IMR-90 (cell line): ENCODE measurements at regions not wholly inside any gene's neighbourhood (a gene's known extent, or its start where the extent isn't known, plus 50 kb on each side); places are given as distances from the start of the nearest gene placed in this dataset.

Experiments
- ATAC-seq: fragments of 200-7000 bp; cut with Tn5 transposase; 2 replicates; pipeline ENCODE4 v1.9.1; 2020; ENCODE audit warnings: low read depth, mild to moderate bottlenecking, moderate library complexity
- BruUV-seq: library from RNA; stranded (reverse); fragments of 400-500 nt; replicated peaks from 2 replicates; lab custom pipeline; 2021; lab: Mats Ljungman, UMichigan
- CTCF ChIA-PET: fragments of 300-600 bp; formaldehyde crosslinking; extraction: SDS; loops from one replicate; lab custom pipeline; 2021; ENCODE audit warnings: antibody characterized with exemption; lab: Yijun Ruan, JAX
- POLR2A ChIA-PET: fragments of 300-600 bp; sonication (Branson Sonifier 250); formaldehyde crosslinking; loops from one replicate; lab custom pipeline; 2022; ENCODE audit warnings: antibody characterized with exemption; ENCODE audit not compliant: unreplicated experiment; lab: Charles Lee
- DNase-seq: peaks from one replicate; pipeline ENCODE4 v3.0.0; 2013
- H2AFZ ChIP-seq: replicated peaks from 2 replicates; pipeline ENCODE3; 2013; ENCODE audit warnings: low read length, mild to moderate bottlenecking; ENCODE audit not compliant: poor library complexity
- H2AK5ac ChIP-seq: 2 replicates; pipeline ENCODE4 v1.6.1; 2013; ENCODE audit warnings: low read depth, low read length, inconsistent platforms
- H2AK9ac ChIP-seq: replicated peaks from 2 replicates; pipeline ENCODE3; 2013; ENCODE audit warnings: mild to moderate bottlenecking, low read depth, low read length, moderate library complexity; ENCODE audit not compliant: poor library complexity
- H2BK120ac ChIP-seq: 2 replicates; pipeline ENCODE4 v1.6.1; 2013; ENCODE audit warnings: low read depth, low read length, inconsistent platforms
- H2BK15ac ChIP-seq: 3 replicates; pipeline ENCODE4 v1.6.1; 2013; ENCODE audit warnings: low read depth, low read length, inconsistent platforms
- H2BK20ac ChIP-seq: 2 replicates; pipeline ENCODE4 v1.6.1; 2013; ENCODE audit warnings: low read depth, mild to moderate bottlenecking, inconsistent platforms, low read length, moderate library complexity
- H2BK5ac ChIP-seq: 2 replicates; pipeline ENCODE4 v1.6.1; 2013; ENCODE audit warnings: mild to moderate bottlenecking, low read depth, low read length, inconsistent platforms; ENCODE audit not compliant: poor library complexity, severe bottlenecking
- H3K14ac ChIP-seq: replicated peaks from 2 replicates; pipeline ENCODE4 v1.6.1; 2013; ENCODE audit warnings: low read depth, low read length, inconsistent platforms
- H3K18ac ChIP-seq: 2 replicates; pipeline ENCODE4 v1.6.1; 2013; ENCODE audit warnings: low read depth, low read length, control low read depth
- H3K23ac ChIP-seq: 2 replicates; pipeline ENCODE4 v1.6.1; 2013; ENCODE audit warnings: low read depth, low read length, inconsistent platforms
- H3K27ac ChIP-seq: 2 replicates; pipeline ENCODE4 v1.5.1; 2013; ENCODE audit warnings: mild to moderate bottlenecking, control low read depth, low read length; ENCODE audit not compliant: insufficient read depth
- H3K27me3 ChIP-seq: 2 replicates; pipeline ENCODE4 v1.6.1; 2013; ENCODE audit warnings: low read length; ENCODE audit not compliant: control insufficient read depth, insufficient read depth
- H3K36me3 ChIP-seq: 2 replicates; pipeline ENCODE4 v1.6.1; 2013; ENCODE audit warnings: low read length, mixed read lengths; ENCODE audit not compliant: control insufficient read depth, insufficient read depth
- H3K4ac ChIP-seq: 2 replicates; pipeline ENCODE4 v1.6.1; 2013; ENCODE audit warnings: low read depth, low read length, inconsistent platforms
- H3K4me1 ChIP-seq: 2 replicates; pipeline ENCODE4 v1.6.1; 2013; ENCODE audit warnings: low read length, mixed read lengths; ENCODE audit not compliant: control insufficient read depth, insufficient read depth
- H3K4me2 ChIP-seq: 2 replicates; pipeline ENCODE4 v1.6.1; 2013; ENCODE audit warnings: low read depth, mild to moderate bottlenecking, control low read depth, low read length, moderate library complexity
- H3K4me3 ChIP-seq: 2 replicates; pipeline ENCODE4 v1.5.1; 2013; ENCODE audit warnings: low read depth, mild to moderate bottlenecking, control low read depth, low read length, moderate library complexity; ENCODE audit not compliant: insufficient read depth
- H3K56ac ChIP-seq: 2 replicates; pipeline ENCODE4 v1.6.1; 2013; ENCODE audit warnings: low read length, inconsistent platforms; ENCODE audit not compliant: insufficient read depth; ENCODE audit errors: extremely low read depth
- H3K79me1 ChIP-seq, 2 experiments: 2 replicates each; pipeline ENCODE4 v1.6.1; 2013; ENCODE audit warnings: low read length in 2 of 2, inconsistent platforms in 1 of 2, low read depth in 1 of 2
- H3K9ac ChIP-seq: 2 replicates; pipeline ENCODE4 v1.6.1; 2013; ENCODE audit warnings: low read depth, low read length, control low read depth
- H3K9me1 ChIP-seq: 2 replicates; pipeline ENCODE4 v1.6.1; 2013; ENCODE audit warnings: low read length, inconsistent platforms; ENCODE audit not compliant: insufficient read depth
- H3K9me3 ChIP-seq: 2 replicates; pipeline ENCODE4 v1.6.1; 2013; ENCODE audit warnings: low read length; ENCODE audit not compliant: control insufficient read depth, insufficient read depth
- H4K20me1 ChIP-seq: 2 replicates; pipeline ENCODE4 v1.6.1; 2013; ENCODE audit warnings: low read length, inconsistent platforms; ENCODE audit not compliant: insufficient read depth
- H4K5ac ChIP-seq: 2 replicates; pipeline ENCODE4 v1.6.1; 2013; ENCODE audit warnings: mild to moderate bottlenecking, low read depth, low read length, control low read depth
- H4K8ac ChIP-seq, 2 experiments: 2 replicates each; pipeline ENCODE4 v1.6.1; 2013; ENCODE audit warnings: low read depth in 2 of 2, low read length in 2 of 2, control low read depth in 1 of 2, inconsistent platforms in 1 of 2
- H4K91ac ChIP-seq: 2 replicates; pipeline ENCODE4 v1.6.1; 2013; ENCODE audit warnings: low read depth, low read length, inconsistent platforms; ENCODE audit not compliant: insufficient read depth
- BHLHE40 ChIP-seq: fragments of 150-350 bp; IDR thresholded peaks from 2 replicates; pipeline ENCODE4 v1.6.1; 2016; ENCODE audit warnings: mild to moderate bottlenecking, low read depth, low read length
- CEBPB ChIP-seq: IDR thresholded peaks from 2 replicates; pipeline ENCODE4 v1.6.1; 2012; ENCODE audit warnings: low read depth, low read length, improper control_type of control experiment
- FOS ChIP-seq: fragments of 150-350 bp; IDR thresholded peaks from 2 replicates; pipeline ENCODE4 v1.6.1; 2016; ENCODE audit warnings: low read depth, low read length
- MAZ ChIP-seq: IDR thresholded peaks from 2 replicates; pipeline ENCODE4 v1.6.1; 2012; ENCODE audit warnings: low read depth, mild to moderate bottlenecking, low read length, improper control_type of control experiment, moderate library complexity, borderline replicate concordance
- MXI1 ChIP-seq: IDR thresholded peaks from 2 replicates; pipeline ENCODE4 v1.6.1; 2012; ENCODE audit warnings: low read depth, mild to moderate bottlenecking, low read length, moderate library complexity, borderline replicate concordance
- RCOR1 ChIP-seq: IDR thresholded peaks from 2 replicates; pipeline ENCODE4 v1.6.1; 2012; ENCODE audit warnings: mild to moderate bottlenecking, low read length, improper control_type of control experiment; ENCODE audit not compliant: insufficient replicate concordance
- WGBS, 2 experiments: methylation state at CpG; one replicate each; pipeline versions ENCODE4 v1.1.5 to v1.1.7; 2013; ENCODE audit warnings: missing lambda C conversion rate in 2 of 2; ENCODE audit not compliant: insufficient read length in 1 of 2; ENCODE audit errors: extremely low coverage in 2 of 2; 5-methylcytosine and 5-hydroxymethylcytosine counted together
- dilution Hi-C: fragments of 300-500 bp; cut with HindIII; formaldehyde crosslinking; loops from one replicate; pipeline ENCODE4 v1.14.3; 2018; ENCODE audit warnings: low sequenced_read_pairs; ENCODE audit not compliant: unreplicated experiment
- in situ Hi-C: fragments of 300-500 bp; cut with MboI; formaldehyde crosslinking; loops from 3 replicates; pipeline ENCODE4 v1.14.3; 2019; ENCODE audit warnings: low sequenced_read_pairs, inconsistent platforms, mixed read lengths
- intact Hi-C: fragments of 100-400 bp; cut with micrococcal nuclease; formaldehyde crosslinking; loops from 2 replicates; pipeline ENCODE4 v1.10.0; 2022
- TF ChIP-seq, protein P1 (sequence below): conservative IDR thresholded peaks from 2 replicates; pipeline ENCODE4 v1.5.1; 2012; ENCODE audit warnings: mild to moderate bottlenecking, low read depth, low read length, improper control_type of control experiment

- Histone ChIP-seq H3K4me3 (no peak overlapping the region), H3K4me2 (no peak overlapping the region), H3K9me3 (no peaks in the 10 kb centered on the region), H2AK5ac (no peak overlapping the region), H4K8ac (no peak overlapping the region), H3K27ac (no peak overlapping the region), H3K27me3 (no peaks in the 10 kb centered on the region), H3K9me1 (no peaks in the 10 kb centered on the region), H3K14ac (no peak overlapping the region), H3K4me1 (no peaks in the 10 kb centered on the region), H3K9ac (no peak overlapping the region), H4K5ac (no peak overlapping the region), H2BK120ac (no peak overlapping the region), H3K23ac (no peak overlapping the region), H3K18ac (no peak overlapping the region), H2AFZ (no peak overlapping the region), H3K56ac (no peak overlapping the region), H2BK20ac (no peak overlapping the region), H2BK5ac (no peak overlapping the region), H3K79me1 (no peaks in the 10 kb centered on the region), H4K20me1 (no peaks in the 10 kb centered on the region), H4K91ac (no peak overlapping the region), H2AK9ac (no peak overlapping the region), H2BK15ac (no peak overlapping the region), H3K36me3 (no peaks in the 10 kb centered on the region), H3K4ac (no peak overlapping the region)
- TF ChIP-seq FOS (no peak), MAZ (no peak), RCOR1 (no peak), BHLHE40 (no peak), MXI1 (no peak), CEBPB (no peak)
- TF ChIP-seq, protein P1, sequence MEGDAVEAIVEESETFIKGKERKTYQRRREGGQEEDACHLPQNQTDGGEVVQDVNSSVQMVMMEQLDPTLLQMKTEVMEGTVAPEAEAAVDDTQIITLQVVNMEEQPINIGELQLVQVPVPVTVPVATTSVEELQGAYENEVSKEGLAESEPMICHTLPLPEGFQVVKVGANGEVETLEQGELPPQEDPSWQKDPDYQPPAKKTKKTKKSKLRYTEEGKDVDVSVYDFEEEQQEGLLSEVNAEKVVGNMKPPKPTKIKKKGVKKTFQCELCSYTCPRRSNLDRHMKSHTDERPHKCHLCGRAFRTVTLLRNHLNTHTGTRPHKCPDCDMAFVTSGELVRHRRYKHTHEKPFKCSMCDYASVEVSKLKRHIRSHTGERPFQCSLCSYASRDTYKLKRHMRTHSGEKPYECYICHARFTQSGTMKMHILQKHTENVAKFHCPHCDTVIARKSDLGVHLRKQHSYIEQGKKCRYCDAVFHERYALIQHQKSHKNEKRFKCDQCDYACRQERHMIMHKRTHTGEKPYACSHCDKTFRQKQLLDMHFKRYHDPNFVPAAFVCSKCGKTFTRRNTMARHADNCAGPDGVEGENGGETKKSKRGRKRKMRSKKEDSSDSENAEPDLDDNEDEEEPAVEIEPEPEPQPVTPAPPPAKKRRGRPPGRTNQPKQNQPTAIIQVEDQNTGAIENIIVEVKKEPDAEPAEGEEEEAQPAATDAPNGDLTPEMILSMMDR = no peak
- WGBS, 2 experiments = no CpG with 5 or more reads among the region's 2 CpGs
- ATAC-seq (no peak), DNase-seq (no peak)
- BruUV-seq = no TSS peak
- POLR2A ChIA-PET = no interaction called here
- in situ Hi-C loops = no loop called here
- CTCF ChIA-PET = no interaction called here
- dilution Hi-C loops = no loop called here
- intact Hi-C loops = no loop called here
Observed at GRCh38 chr1:98256700-98257099, 335.9 kb upstream of the DPYD start.
